Heart left ventricle (tissue), 16 donors: ENCODE measurements at regions not wholly inside any gene's neighbourhood (a gene's known extent, or its start where the extent isn't known, plus 50 kb on each side); places are given as distances from the start of the nearest gene placed in this dataset.

ENCODE experiments used
- ATAC-seq, 4 donors: fragments of 200-7000 bp; cut with Tn5 transposase; one replicate each; pipeline ENCODE4 v1.9.1; 2020 to 2022; ENCODE audit warnings: moderate library complexity in 4 of 4, mild to moderate bottlenecking in 3 of 4, moderate number of reproducible peaks in 1 of 4
- DNase-seq, 5 donors: peaks; one replicate each; pipeline ENCODE4 v3.0.0-alpha.2; 2020
- H3K27ac ChIP-seq, 12 donors: fragments of 200-600 bp; sonication (generic) in 4 of 12; one replicate each; pipeline versions ENCODE4 v1.5.0 to v1.8.0; 2016 to 2022; ENCODE audit warnings: mild to moderate bottlenecking in 2 of 12
- H3K27me3 ChIP-seq, 9 donors: fragments of 200-600 bp; sonication (generic) in 2 of 9; one replicate each; pipeline versions ENCODE4 v1.5.1 to v1.8.0; 2016 to 2022; ENCODE audit warnings: mild to moderate bottlenecking in 3 of 9
- H3K36me3 ChIP-seq, 9 donors: fragments of 200-600 bp; sonication (generic) in 2 of 9; one replicate each; pipeline versions ENCODE4 v1.5.0 to v1.8.0; 2018 to 2022; ENCODE audit warnings: mild to moderate bottlenecking in 2 of 9
- H3K4me1 ChIP-seq, 12 donors: fragments of 200-600 bp; sonication (generic) in 4 of 12; one replicate each; pipeline versions ENCODE4 v1.5.0 to v1.8.0; 2016 to 2022; ENCODE audit warnings: mild to moderate bottlenecking in 3 of 12
- H3K4me3 ChIP-seq, 12 donors: fragments of 200-600 bp; sonication (generic) in 4 of 12; one replicate each; pipeline versions ENCODE4 v1.5.0 to v1.8.0; 2017 to 2022; ENCODE audit warnings: mild to moderate bottlenecking in 9 of 12, moderate library complexity in 4 of 12
- H3K9me3 ChIP-seq, 12 donors: fragments of 200-600 bp; sonication (generic) in 4 of 12; one replicate each; pipeline versions ENCODE4 v1.5.0 to v1.8.0; 2016 to 2022; ENCODE audit warnings: mild to moderate bottlenecking in 1 of 12
- POLR2A ChIP-seq, 2 donors: fragments of 450-650 bp; IDR thresholded peaks; one replicate each; pipeline ENCODE4 v1.6.1; 2017; ENCODE audit warnings: antibody characterized with exemption in 2 of 2, mild to moderate bottlenecking in 2 of 2, moderate library complexity in 2 of 2
- WGBS, 4 donors: extraction: QIAGEN DNeasy Blood & Tissue Kit in 2 of 4; methylation state at CpG; one replicate each; pipeline versions ENCODE4 v1.1.5 to v1.1.7; 2013 to 2018; 5-methylcytosine and 5-hydroxymethylcytosine counted together
- intact Hi-C, 10 donors: fragments of 100-400 bp; cut with DNase I; formaldehyde crosslinking; loops; one replicate each; pipeline versions ENCODE4 v1.11.1 to v1.14.2; 2022
- TF ChIP-seq, protein P1 (sequence below), 12 donors: fragments of 200-600 bp; sonication (generic) in 4 of 12; IDR thresholded peaks; one replicate each; pipeline versions ENCODE4 v1.5.0 to v1.8.0; 2018 to 2022; ENCODE audit warnings: antibody characterized with exemption in 12 of 12, mild to moderate bottlenecking in 5 of 12
- donor health status: ischemic (EF 13 %, LVEDD 7.1; RV severe dilation, severe dysfunction).
- donor health status: healthy with polysubstance abuse.
- donor health status: DM: no; HTN: yes; CAD: no.
- donor health status: DM: no; HTN: no; CAD: no.
- donor health status: ischemic (EF 25% LVEDD 6.9; RV normal size, moderate dysfunction).
- donor health status: ischemic (EF 25% LVEDD 5.7; RV mildly dilated, moderate dysfunction).
- donor health status: healthy.
- donor health status: DM: yes; HTN: yes; CAD: no.
- donor health status: ischemic (EF 35%, LVEDD 5.7; RV mildly dilated, moderate dysfunction).
- donor health status: nonischemic (EF 11% LVEDD 7.7; RV severe dilation, severe dysfunction).
- donor health status: DM: yes; HTN: yes; CAD: no.
- donor health status: PGD.
- donor health status: ischemic (EF 29% LVEDD 5.4; RV normal size, mild dysfunction).
- donor health status: nonischemic (EF 23%, LVEDD 6.1; RV moderate dilation, normal function).

DNA sequence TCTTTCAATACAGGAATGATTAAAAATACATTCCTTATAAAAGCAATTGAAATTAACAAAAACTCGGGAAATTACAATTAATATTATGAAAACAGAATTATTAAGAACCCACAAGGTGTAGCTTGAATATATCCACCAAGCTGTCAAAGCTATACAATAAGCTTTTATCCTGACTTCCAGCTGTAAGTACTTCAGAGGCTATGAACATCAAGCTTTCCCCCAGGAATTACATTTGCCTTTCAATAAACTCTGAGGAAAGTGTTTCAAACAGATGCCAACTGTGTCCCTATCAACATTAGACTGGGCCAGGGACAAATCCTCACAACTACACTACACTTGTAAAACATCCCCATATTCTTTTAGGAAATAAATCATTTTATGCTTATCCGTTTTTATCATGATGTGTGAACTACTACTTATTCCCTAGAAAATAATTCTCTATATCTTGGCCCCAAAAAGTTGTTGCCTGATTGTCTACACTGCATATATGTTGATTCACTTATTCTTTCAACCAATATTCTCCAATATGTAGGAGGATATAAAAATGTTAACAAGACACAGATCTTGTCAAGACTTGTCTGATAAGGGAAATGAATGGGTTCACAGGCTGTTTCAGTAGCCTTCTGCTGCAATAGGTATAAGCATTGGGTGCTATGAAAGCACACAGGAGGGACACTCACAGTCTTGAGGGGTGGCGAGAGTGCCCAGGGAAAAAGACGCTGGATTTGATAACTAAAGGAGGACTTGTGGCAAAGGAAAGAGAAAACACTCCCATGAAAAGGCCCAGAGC, 494.1 kb downstream of the CENPC start:
- ATAC-seq (no peak), DNase-seq (no peak)
- Histone ChIP-seq H3K27ac (no peak overlapping the region), H3K27me3 (no peaks in the 10 kb centered on the region), H3K9me3 (no peaks in the 10 kb centered on the region), H3K36me3 (no peaks in the 10 kb centered on the region), H3K4me1 (no peaks in the 10 kb centered on the region), H3K4me3 (no peak overlapping the region)
- intact Hi-C loops: no loop called here
- TF ChIP-seq POLR2A (IDR thresholded peaks at IDR 0.05): no peak
- TF ChIP-seq, protein P1, sequence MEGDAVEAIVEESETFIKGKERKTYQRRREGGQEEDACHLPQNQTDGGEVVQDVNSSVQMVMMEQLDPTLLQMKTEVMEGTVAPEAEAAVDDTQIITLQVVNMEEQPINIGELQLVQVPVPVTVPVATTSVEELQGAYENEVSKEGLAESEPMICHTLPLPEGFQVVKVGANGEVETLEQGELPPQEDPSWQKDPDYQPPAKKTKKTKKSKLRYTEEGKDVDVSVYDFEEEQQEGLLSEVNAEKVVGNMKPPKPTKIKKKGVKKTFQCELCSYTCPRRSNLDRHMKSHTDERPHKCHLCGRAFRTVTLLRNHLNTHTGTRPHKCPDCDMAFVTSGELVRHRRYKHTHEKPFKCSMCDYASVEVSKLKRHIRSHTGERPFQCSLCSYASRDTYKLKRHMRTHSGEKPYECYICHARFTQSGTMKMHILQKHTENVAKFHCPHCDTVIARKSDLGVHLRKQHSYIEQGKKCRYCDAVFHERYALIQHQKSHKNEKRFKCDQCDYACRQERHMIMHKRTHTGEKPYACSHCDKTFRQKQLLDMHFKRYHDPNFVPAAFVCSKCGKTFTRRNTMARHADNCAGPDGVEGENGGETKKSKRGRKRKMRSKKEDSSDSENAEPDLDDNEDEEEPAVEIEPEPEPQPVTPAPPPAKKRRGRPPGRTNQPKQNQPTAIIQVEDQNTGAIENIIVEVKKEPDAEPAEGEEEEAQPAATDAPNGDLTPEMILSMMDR (IDR thresholded peaks at IDR 0.05): no peak
- 55 to 69% (median 62%) methylated on average over 4 of the region's 4 CpGs for WGBS, 4 donors

DNA sequence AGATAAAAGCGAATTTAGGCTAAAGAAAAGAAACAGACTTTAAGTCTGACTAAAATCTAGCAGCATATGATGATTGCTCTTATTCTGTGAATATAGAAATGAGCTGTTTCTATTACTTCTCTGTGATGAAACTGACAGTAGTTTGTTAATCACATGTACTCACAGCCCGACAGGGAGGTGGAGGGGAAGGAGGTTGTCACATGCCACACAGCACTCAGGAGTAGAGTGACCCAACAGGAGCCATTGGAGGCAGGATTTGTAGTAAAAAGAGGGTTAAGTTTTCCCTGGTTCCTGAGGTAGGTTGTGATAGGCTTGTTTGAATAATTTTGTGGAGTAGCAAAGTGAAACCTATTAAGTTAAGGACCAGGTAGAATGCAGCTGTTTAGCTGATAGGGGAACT, 495.9 kb downstream of the CENPC start:
- Histone ChIP-seq H3K4me1 (no peaks in the 10 kb centered on the region), H3K36me3 (no peaks in the 10 kb centered on the region), H3K27ac (no peak overlapping the region), H3K4me3 (no peak overlapping the region), H3K27me3 (no peaks in the 10 kb centered on the region), H3K9me3 (no peaks in the 10 kb centered on the region)
- WGBS, 4 donors: 46 to 57% (median 53%) methylated on average over 2 of the region's 2 CpGs
- TF ChIP-seq POLR2A (IDR thresholded peaks at IDR 0.05): no peak
- TF ChIP-seq, protein P1 (IDR thresholded peaks at IDR 0.05): no peak
- ATAC-seq: no peak
- intact Hi-C loops: no loop called here
- no peak for DNase-seq

- no peak for ATAC-seq
- intact Hi-C loops: loop anchor here in 1 of 10 donors (1.0 kb wide), 1 partner anchor 9 kb away; no protein-coding TSS in a partner anchor
- H3K4me1 ChIP-seq: no peaks in the 10 kb centered on the region
- no peak overlapping the region for H3K27ac ChIP-seq
- H3K36me3 ChIP-seq: no peaks in the 10 kb centered on the region
- 43 to 65% (median 50%) methylated on average over 2 of the region's 2 CpGs for whole genome bisulfite sequencing, 4 donors
- H3K4me3 ChIP-seq: no peak overlapping the region
- no peak for TF ChIP-seq POLR2A (IDR thresholded peaks at IDR 0.05)
- TF ChIP-seq, protein P1 (IDR thresholded peaks at IDR 0.05): no peak
- H3K27me3 ChIP-seq: no peaks in the 10 kb centered on the region
- DNase-seq: no peak
- no peaks in the 10 kb centered on the region for H3K9me3 ChIP-seq
Observed at GRCh38 chr4:67048530-67048929, 496.8 kb downstream of the CENPC start.

GRCh38 chr4:67040315-67040714, 505.0 kb downstream of the CENPC start:
- no peak for TF ChIP-seq POLR2A (IDR thresholded peaks at IDR 0.05)
- TF ChIP-seq, protein P1 (IDR thresholded peaks at IDR 0.05): no peak
- no peak for DNase-seq
- Histone ChIP-seq H3K4me3 (no peak overlapping the region), H3K27ac (no peak overlapping the region), H3K9me3 (peaks cover 0 to 5% (median 0%) of the 10 kb centered on the region in 12 donors), H3K36me3 (no peaks in the 10 kb centered on the region), H3K4me1 (no peaks in the 10 kb centered on the region), H3K27me3 (no peaks in the 10 kb centered on the region)
- intact Hi-C loops: no loop called here
- no peak for ATAC-seq
- 55 to 69% (median 65%) methylated on average over 2 of the region's 2 CpGs for WGBS, 4 donors
